HG02973 (cell line): ENCODE measurements at regions not wholly inside any gene's neighbourhood (a gene's known extent, or its start where the extent isn't known, plus 50 kb on each side); places are given as distances from the start of the nearest gene placed in this dataset.

Source experiments
- ATAC-seq: cut with Tn5 transposase; IDR thresholded peaks from one replicate; pipeline ENCODE4 v1.9.1; 2021; ENCODE audit warnings: moderate library complexity; ENCODE audit not compliant: unreplicated experiment

DNA sequence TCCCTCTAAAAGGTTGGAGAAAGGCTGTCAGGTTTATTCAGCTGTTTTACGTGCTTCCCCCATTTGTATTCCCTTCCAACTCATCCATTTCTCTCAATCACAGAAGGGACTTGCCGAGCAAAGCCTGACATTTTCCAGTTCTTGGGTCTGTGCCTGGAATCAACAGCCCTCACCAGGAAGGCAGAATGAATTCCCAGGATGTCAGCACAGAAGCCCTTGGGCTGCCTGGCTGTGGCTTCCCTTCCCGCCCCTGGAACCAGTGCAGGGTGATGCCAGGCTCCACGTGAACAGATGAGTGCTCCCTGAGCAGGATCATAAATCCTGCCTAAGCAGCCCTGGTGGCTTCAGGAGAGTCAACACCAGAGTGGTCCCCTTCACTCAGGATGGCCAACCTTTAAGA lies 86.1 kb upstream of the CD83 start:
- no peak for ATAC-seq

DNA sequence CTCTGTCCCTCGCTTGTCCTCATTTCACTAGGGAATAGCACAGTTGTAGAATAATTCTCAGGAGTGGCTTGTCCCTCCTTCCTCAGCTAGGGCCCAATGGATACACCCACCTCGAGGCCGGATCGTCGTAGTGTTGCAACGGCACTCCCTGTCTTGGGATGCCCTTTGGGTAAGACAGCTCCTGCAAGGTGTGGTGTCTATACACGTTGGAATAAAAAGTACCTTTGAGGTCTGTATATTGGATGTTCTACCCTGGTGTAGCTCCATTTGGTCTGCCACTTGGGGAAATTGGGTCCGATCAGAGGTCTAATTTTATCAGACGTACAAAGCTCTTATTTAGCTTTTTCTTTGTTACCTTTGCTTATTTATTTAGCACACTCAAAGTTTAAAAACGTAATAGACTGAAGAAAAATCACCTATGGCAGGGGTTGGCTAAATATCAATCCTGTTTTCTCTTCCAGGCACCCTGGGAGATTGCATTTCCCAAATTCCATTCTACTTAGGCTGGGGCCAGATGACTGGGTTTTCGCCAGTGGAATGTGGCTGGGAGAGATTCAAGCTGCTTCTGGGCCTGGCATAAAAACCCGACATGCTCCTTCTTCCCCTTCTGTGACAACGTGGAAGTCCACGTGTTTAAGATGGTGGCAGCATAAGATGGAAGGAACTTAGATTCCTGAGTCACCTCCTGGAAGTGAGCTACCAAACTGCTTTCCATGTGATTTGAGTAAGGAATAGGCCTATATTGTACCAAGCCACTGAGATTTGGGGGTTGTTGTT lies 82.3 kb upstream of the CD83 start:
- no peak for ATAC-seq

DNA sequence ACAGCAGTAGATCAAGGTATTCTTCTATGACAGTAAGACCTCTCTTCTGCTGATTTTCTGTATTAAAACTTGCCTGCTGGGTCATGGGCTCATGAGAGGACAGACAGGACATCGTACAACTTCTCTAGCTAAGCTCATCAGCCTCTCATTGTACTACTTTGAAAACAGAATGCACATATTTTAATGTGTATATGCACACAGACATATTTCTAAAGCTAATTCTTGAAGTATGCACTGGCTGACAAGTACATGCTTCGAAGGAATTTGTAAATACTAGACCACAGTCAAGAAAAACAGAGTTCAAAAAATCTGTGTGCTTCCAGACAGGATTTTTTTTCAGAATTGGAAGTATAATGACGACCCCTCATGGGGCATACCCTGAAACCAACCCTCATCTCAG lies 81.7 kb upstream of the CD83 start:
- ATAC-seq, result no peak

DNA sequence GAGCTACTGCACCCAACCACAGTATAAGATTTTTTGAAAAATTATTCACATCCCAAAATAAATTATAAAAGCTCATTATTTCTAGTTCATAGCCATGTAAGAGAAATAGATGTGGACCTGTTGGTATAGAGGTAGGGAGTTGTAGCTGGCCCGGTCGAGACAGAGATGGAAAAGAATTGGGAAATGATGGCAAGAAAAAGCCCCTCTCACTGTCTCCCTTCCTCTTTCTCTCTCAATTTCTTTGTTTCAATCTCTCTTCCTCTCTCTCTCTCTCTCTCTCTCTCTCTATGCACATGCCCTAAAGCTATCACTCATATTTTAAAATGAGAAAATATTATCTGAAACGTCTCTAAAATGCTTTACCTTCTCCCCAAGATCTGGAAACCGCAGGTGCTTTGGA lies 80.7 kb upstream of the CD83 start:
- no peak for ATAC-seq

DNA sequence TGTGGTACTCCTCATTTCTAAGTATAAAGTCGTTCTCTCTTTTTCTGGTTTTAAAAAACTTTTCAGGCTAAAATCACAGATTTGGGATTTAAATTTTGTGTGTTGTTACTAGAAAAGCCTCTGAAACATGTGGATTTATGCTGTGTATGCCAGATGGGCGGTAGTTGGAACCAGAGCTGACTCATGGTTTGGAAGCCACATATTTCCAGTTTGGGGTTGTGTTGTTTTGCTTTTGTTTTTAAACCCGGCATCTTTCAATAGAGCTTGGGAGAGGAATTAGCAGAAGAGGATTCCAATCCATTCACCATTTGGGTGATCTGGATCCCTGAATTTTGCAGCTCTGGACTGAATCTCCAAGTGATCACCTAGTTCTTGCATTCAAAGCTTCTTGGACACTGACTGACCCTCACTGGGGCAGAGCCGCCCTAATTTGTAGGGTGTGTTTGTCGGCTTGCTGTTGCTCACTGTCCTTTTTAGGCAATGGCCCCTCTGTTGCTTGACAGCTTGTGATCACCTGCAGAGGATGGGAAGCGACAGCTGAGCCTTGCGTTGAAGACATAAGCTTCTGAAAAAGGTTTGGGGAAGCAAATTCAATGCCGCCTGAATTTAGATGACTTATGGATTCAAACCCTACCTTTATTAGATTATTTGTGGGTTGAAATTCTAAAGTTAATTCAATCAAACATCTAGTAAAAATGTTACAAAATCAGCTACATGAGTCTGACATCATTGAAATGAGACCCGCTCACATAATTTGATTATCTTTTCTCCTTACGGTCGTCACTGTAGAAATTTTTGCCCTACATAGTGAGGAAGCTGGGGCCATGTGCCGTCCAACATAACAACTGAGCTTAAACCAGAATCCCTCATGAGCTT lies 79.9 kb upstream of the CD83 start:
- no peak for ATAC-seq

DNA sequence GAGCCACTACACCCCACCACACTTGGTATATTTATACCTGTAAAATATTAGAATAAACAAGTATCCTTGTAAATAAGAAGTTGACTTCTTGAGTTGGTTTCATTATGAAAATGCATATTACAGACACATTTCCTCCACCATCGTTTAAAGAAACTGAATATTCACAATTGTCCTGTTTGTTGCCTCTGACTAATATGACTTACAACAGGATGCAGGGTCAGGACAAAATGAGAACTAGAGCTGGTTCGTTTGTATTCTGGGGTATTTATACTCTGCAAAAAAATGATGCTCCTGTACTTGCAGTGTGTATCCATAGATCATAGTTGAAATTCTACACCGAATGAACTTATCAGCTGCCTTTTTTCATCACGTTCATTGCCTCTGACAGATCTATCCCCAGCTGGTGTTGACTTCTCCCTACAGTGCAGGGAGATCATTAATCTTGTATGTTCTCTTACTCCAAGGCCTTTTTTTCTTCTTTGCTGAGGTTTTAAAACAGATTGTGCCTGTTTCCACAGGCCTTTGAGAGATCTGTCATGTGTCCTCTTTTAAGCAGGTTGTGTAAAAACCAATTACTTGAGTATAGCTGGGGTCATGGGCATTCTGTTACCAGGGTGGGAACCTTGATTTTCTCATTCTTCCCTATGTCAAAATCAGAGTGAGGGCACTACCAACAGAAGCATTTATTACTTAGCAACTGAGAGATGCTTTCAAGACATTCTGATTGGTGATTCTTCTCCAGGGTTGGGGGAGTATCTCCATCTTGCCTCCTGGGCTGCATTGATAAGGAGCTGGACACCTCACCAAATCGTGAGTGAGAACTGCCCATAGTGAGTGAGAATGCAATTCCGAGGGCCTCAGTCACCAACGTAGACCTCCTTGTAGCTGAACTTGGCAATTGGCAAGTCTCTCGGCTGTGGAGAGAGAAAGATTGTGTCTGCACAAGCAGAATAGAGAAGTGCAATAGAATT lies 78.8 kb upstream of the CD83 start:
- ATAC-seq, result no peak

DNA sequence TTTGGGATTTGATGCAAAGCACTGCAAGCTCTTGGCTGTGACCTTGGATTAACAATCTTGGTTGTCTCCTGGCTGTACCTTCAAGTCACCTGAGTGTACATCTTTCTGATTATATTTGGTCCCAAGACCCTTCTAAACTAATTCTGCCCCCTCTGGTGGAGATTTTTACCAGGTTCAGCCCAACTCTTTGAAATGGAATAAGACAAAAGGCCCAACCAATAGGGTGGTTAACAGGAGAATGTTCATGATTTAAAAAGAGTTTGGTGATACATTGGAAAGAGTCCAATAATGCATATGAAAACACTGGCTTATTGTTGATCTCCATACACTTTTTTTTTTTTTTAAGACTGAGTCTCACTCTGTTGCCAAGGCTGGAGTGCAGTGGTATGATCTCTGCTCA lies 77.5 kb upstream of the CD83 start:
- ATAC-seq, result no peak

DNA sequence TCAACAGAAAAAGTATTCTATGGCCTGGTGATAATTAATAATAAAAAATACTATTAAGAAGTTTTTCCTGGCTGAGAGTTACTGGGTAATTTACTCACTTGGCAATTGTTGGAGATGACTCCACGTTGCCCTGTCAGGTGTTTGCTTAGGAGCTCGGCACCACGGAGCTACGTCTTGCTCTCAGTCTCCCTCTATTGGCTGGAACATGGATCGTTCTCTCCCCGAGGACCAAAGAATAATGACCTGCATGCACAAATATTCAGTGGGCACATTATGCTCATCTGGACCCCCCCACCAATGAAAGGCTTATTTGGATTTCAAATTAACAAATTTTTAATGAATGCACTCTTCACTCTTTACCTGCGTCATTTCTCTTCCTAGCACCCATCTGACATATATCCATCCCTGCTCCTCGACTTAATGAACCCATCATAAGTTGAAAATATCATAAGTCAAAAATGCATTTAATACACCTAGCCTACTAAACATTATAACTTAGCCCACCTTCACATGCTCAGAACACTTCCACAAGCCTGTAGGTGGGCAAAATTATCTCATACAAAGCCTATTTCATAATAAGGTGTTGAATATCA lies 71.0 kb upstream of the CD83 start:
- no peak for ATAC-seq

DNA sequence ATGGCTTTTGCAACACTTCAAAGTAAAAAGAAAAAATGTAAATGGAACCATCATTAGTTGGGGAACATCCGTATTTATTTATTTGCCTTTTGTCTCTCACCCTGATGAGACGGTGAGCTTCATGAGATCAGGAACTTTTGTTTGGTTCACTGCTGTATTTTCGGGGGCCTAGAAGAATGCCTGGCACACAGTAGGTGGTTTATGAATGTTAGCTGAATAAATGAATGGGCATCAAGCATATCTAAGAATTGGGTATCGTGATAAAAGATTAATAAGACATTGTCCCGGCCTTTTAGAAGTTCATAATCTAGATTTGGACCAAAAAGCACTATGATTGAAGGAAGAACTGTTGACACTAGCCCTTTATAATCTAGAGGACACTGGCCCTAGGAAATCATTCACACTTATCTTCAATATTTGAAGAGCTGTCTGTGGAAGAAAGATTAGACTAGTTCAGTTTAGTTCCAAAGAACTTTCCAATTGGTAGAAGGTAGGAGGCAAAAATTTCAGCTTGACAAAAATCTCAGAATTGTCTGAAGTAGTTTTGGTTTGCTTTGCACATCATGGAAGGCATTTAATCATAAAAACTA lies 70.3 kb upstream of the CD83 start:
- no peak for ATAC-seq

DNA sequence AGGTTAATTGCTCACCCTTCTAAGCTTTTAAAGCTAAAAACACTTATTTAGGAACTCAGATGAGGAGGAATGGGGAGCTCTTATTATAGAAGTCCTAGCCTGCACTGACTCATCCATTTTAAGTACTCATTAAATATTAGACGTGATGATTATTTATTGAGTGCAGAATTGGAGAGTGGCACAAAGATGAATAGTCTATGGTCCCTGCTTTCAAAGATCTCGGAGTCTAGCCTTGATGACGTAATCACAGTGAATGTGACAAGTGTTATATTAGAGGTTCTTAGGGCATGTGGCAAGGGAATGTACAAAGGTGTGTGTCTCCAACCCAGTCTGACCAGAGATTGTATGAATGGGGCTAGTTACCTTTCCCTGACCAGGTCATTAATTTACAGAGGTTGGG lies 68.7 kb upstream of the CD83 start:
- no peak for ATAC-seq

DNA sequence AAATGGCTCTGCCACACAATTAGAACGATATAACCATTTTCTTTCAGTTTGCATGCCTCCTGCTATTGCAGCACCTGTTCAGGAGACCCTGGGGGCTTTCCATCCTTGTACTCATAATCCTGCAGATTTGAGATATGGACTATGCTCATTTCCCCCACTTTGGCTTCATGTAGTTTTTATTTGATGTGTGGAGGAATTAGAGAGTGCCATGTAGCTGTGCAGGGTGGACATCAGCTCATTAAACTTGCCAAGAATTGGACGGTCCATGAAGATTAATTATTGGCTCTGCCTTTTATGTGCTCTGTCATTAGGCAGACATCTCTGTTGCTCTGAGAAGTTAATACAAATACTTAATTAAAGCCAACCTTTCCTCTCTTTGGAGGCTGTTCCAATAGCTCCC lies 66.2 kb upstream of the CD83 start:
- no peak for ATAC-seq

DNA sequence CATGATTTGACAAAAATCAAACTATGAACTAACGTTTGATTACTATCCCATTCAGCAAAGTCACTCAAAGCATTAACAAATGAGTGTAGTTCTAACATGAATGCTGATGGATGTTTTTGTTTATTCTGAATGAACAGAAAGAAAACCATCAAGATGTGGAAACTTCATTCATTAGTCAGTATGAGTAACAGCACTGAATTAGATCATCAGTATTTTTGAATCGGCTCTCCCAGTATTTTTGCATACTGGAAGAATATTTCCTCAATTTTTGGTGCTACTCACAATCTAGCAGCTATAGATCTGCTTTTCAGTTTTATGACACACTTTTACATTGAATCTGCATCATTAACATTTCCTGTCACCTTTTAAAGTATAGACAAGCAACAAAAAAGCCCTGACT lies 63.8 kb upstream of the CD83 start:
- no peak for ATAC-seq

DNA sequence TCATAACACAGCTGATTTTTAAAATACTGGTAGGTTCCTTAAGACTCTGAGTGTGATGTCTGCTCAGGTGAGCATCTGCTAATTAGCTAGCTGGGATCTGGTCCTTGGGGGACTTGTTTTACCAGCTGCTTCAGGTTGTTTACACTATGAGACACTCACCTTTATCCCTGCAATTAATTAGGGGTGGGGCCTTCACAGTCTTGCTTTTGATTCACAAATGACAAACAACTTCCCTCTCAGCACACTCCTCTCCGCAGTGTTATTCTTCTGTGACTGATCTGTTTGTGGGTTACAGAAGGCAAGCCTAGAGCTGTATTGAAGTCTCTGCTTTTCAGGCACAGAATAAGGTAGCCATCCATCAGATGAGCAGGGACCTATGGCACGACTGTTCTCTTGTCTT lies 62.0 kb upstream of the CD83 start:
- ATAC-seq, result no peak

DNA sequence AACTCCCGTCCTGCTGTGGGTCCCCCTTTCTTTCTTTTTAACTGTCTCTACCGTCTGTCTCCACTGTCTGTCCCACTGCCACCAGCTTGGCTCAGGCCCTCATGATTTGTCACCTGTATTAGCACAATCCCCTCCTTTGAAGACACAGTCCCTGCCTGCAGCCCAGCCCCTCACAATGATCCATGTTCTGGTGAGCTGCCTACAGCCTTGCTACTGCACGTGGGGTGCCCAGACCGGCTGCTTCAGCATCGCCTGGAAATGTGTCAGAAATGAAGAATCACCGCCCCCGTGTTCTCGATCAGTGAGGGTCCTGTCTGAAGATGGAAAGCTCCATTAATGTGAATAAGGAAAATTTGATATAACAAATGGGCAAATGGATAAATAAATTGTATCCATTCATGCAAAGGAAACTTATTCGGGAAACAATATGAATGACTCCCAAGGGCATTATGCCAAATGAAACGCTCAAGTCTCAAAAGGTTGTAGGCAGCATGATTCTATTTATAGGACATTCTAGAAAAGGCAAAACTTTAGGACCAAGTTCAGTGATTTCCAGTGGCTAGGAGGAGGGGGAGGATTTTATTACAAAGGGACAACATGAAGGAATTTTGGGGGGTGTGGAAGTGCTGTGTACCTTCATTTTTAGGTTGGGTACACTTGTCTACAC lies 59.4 kb upstream of the CD83 start:
- no peak for ATAC-seq

DNA sequence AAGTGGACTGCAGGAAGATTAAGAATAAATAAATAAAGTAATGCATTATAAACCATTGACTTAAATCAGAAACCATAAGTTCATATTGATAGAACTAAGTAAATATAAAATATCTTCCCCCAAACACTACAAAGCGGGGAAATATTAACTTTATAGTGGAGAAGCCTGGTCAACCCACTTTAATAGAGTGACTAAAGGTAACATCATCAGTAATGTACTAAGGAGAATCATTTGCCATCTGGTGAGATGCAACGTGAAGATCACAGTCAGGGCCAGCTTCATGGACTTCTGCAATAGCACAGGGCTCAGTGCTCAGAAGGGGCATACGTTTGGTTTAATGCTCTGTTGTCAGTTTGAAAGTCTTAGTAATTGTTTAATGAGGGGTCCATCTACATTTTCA lies 58.8 kb upstream of the CD83 start:
- no peak for ATAC-seq

DNA sequence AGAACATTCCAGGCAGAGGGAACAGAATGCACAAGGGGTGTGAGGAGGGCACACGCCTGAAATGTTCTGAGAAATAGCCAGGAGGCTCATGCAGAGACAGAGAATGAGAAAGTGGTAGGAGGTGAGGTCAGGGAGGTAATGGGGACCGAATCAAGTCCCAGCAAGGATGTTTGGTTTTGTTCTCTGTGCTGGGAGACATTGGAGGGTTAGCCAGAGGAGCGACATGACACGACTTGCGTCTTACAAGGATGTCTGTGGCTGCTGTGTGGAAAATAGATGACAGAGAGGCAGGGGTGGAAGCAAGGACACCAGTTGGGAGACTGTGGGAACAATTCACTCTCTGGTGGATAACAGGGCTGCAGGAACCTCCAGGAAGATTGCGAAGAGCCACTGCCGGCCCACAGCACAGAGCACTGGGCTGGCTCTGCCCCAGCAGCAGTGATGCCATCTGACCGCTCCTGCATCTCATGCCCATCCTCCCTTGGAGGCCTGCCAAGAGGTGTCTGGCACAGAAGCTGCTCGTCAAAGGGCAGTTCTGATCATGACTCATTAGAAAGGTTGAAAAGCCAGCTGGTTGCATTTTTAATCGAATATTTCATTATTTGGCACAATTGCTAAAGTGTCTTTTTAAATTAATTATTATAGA lies 57.7 kb upstream of the CD83 start:
- ATAC-seq, result no peak

DNA sequence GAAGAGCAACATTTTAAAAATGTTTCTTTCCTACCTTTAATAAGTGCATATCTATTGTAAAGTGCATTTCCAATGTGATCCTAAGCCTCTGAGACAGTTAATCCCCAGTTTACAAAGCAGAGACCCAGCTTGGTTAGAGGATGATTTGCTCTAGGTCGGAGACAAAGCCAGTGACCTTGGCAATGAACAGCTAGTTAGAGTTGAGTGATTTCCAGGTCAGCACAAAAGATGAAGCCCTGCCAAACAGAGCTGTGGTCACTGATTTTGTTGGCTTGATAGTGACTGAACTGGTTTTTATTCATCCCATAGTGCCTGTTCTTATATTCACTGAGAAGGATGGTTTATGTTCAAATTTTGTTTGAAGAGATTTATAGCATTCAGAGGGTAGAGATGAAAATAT lies 56.6 kb upstream of the CD83 start:
- ATAC-seq, result no peak

DNA sequence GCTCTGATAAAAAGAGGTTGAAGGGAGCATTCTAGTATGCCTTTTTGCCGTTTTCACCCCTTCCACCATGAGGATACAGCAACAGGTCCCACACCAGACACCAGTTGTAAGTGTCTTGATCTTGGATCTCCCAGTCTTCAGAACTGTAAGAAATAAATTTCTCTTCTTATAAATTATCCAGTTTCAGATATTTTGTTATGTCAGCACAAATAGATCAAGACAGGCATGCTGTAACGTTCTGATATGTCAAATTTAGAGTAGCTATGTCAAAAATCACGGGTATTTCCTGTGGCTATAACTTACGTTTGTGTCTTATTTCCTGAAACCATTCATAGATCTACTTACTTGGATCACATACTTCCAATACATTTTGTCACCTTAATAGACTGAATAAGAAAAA lies 55.9 kb upstream of the CD83 start:
- ATAC-seq, result no peak

DNA sequence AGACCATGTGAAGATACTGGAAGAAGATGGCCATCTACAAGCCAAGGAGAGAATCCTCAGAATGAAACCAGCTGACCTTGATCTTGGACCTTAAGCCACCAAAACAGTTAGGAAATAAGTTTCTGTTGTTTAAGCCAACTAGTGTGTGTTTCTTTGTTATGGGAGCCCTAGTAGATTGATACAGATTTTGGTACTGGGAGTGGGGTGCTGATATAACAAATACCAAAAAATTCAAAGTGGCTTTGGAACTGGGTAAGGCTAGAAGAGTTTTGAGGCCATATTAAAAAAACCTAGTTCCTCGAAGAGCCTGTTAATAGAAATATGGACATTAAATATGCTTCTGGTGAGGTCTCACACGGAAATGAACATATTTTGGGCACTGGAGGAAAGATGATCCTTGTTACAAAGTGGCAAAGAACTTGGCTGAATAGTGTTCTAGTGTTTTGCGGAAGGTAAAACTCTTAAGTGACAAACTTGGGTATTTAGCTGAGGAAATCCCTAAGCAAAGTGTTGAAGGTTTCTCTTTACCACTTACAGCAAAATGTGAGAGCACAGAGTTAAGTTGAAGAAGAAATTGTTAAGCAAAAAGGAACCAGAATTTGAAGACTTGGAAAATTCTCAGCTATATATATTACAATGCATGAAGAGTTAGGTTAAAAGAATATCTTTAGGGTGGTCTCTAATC lies 55.1 kb upstream of the CD83 start:
- no peak for ATAC-seq
